ENCODE measurements at regions not wholly inside any gene's neighbourhood (a gene's known extent, or its start where the extent isn't known, plus 50 kb on each side); places are given as distances from the start of the nearest gene placed in this dataset.
A peak's percentile ranks its signal among the peaks of the same experiment; 100 is the strongest.

DNA sequence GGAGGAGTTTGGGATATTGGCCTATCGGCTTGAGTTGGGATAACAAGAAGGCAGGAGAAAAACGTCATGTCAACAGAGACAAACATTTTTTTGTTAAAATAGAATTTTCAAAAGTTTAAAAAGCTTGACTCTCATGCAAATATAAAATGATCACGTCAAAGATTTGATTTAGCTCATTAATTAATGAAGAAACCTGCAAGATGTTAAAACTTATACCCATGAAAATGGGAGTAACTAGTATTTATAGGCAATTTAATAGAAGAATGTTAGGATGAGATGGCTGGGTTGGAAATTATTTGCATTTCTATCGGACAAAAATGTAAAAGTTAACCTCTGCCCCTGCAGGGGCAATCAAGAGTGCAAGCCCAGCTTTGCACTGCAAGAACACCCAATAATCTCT is 184.6 kb upstream of the BCOR start:
- peaks cover 9% of the 10 kb centered on the region for H3K9me3 Mint-ChIP-seq
- peaks cover 11% of the 10 kb centered on the region for H3K4me1 Mint-ChIP-seq (ENCODE audit: low read depth)
- no peaks in the 10 kb centered on the region for H3K36me3 Mint-ChIP-seq (ENCODE audit: low read depth)
- intact Hi-C loops (cut with micrococcal nuclease): no loop called here
- peaks cover 6% of the 10 kb centered on the region for H3K27me3 Mint-ChIP-seq
- H3K4me3 Mint-ChIP-seq: no peak overlapping the region
- H3K27ac Mint-ChIP-seq: no peak overlapping the region

DNA sequence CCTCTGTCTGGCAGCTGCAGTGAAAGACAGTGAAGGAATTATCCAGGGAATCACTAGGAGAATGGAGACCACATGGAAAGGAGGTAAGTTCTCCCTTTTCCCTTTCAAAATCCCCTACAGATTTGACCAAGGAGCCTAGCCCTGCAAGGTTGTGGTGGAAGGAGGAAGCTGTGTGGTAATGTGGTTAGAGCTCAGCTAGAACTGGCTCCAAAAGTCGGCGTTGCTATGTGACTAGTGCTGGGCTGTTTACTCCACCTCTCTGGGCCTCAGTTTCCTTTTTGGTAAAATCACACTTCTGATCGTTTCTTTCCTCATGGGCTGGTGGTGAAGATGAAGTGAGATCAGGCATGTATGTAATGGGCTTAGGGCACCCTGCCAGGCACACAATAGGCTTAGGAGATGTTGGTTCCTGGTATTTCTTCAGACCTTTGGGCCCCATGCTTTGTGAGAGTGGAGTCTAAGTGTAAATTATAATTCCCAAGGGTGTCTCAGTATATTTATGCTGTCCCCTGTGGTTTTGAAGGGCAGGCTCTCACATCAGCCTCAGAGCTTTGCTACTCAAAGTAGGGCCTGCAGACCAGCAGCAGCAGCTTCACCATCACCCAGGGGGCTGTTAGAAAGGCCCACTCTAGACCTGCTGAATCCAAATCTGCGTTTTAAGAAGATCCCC is 183.7 kb upstream of the BCOR start:
- Mint-ChIP-seq H3K27me3 (peaks cover 6% of the 10 kb centered on the region), H3K4me3 (no peak overlapping the region), H3K4me1 (ENCODE audit: low read depth) (peaks cover 11% of the 10 kb centered on the region), H3K9me3 (peaks cover 9% of the 10 kb centered on the region), H3K27ac (no peak overlapping the region), H3K36me3 (ENCODE audit: low read depth) (no peaks in the 10 kb centered on the region)
- intact Hi-C loops (cut with micrococcal nuclease): no loop called here

DNA sequence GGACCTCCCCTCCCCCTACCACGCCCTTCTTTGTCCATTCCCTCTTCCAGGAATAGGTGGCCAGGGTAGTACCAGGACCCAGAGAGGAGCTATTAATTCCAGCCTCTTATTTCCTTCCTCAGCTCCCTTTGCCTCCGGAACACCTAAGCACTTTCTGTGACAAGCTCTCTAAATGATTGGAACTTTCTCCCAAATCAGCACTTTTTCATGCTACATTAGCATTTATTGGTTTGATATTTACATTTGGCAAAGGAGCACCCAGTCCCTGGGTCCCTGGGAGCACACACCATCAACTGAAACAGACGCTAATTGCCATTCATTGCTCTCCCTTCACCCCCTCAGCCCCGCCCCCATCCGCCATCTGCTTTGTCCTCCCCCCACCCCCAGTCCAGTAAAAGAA is 182.0 kb upstream of the BCOR start:
- Mint-ChIP-seq H3K27me3 (peaks cover 6% of the 10 kb centered on the region), H3K4me1 (ENCODE audit: low read depth) (peaks cover 11% of the 10 kb centered on the region), H3K36me3 (ENCODE audit: low read depth) (no peaks in the 10 kb centered on the region), H3K9me3 (peaks cover 2% of the 10 kb centered on the region), H3K27ac (no peak overlapping the region), H3K4me3 (no peak overlapping the region)
- intact Hi-C loops (cut with micrococcal nuclease): no loop called here

DNA sequence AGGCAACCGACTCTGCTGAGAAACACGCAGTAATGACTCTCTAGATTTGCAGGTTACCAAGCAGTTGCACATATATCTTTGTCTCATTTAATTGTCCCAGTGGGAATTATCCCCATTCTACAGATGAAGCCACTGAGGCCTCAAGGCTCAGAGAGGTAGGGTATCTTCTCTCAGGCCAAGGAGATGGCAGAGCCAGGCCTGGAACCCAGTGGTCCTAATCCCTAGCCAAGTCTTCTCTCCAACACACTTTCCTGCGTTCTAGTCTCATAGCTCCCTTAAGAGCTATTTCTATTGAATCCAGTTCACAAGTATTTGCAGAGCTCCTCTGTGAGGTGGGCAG is 181.3 kb upstream of the BCOR start:
- intact Hi-C loops (cut with micrococcal nuclease): no loop called here
- Mint-ChIP-seq H3K4me3 (no peak overlapping the region), H3K36me3 (ENCODE audit: low read depth) (no peaks in the 10 kb centered on the region), H3K27ac (no peak overlapping the region), H3K9me3 (no peaks in the 10 kb centered on the region), H3K4me1 (ENCODE audit: low read depth) (peaks cover 11% of the 10 kb centered on the region), H3K27me3 (peaks cover 6% of the 10 kb centered on the region)

DNA sequence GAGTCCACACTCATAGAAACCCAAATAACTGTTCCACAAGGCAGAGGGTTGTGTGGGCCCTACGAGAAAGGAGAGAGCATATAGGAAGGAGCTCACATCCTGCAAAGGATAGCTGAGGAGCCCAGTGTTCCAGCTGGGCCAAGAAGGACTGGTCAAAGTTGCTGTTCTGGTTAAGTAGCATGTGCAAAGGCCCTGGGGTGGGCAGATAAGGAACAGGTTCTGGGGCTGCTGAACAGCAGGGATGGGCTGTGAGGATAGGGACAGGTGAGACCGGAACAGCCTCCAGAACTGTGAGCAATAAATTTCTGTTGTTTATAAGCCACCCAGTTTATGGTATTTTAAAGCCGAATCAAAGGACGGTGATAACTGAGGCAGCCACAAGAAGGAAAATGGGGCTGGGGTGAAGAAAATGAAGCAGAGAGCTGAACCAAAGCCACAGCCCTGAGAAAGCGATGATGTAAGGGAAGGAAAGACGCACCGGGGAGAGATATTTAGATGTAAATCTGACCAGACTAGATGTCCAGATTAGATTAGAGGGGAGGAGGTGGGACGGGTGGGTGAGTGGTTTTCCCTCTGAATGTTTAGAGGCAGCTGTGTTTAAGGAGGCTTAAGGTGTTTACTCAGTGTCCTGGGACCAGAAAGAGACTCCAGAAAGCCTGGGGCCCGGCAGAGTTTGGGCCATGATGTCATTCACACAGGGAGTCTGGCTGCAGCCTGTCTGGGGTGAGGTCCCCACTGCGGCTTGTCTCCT is 180.8 kb upstream of the BCOR start:
- H3K4me3 Mint-ChIP-seq: no peak overlapping the region
- no peaks in the 10 kb centered on the region for H3K36me3 Mint-ChIP-seq (ENCODE audit: low read depth)
- peaks cover 13% of the 10 kb centered on the region for H3K4me1 Mint-ChIP-seq (ENCODE audit: low read depth)
- no peaks in the 10 kb centered on the region for H3K9me3 Mint-ChIP-seq
- H3K27ac Mint-ChIP-seq: no peak overlapping the region
- intact Hi-C loops (cut with micrococcal nuclease): no loop called here
- H3K27me3 Mint-ChIP-seq: peaks cover 6% of the 10 kb centered on the region

DNA sequence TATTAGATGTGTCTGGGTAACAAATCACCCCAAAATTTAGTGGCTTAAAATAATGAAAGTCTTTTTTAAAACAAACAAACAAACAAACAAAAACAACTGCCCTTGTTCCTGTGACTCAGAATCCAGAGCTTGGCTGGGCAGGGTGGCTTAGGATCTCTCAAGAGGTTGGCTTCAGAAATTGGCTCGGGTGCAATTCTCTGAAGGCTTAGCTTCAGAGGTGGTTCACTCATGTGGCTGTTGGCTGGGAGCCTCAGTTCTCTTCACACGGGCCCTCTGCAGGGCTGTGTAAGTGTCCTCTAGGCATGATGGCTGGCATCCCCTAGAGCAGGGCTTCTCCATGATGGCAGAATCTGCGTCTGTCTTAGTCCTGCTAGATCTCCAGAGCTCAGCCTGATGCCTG is 179.9 kb upstream of the BCOR start:
- Mint-ChIP-seq H3K27me3 (peaks cover 6% of the 10 kb centered on the region), H3K9me3 (no peaks in the 10 kb centered on the region), H3K36me3 (ENCODE audit: low read depth) (no peaks in the 10 kb centered on the region), H3K27ac (no peak overlapping the region), H3K4me1 (ENCODE audit: low read depth) (peaks cover 22% of the 10 kb centered on the region), H3K4me3 (no peak overlapping the region)
- intact Hi-C loops (cut with micrococcal nuclease): no loop called here

DNA sequence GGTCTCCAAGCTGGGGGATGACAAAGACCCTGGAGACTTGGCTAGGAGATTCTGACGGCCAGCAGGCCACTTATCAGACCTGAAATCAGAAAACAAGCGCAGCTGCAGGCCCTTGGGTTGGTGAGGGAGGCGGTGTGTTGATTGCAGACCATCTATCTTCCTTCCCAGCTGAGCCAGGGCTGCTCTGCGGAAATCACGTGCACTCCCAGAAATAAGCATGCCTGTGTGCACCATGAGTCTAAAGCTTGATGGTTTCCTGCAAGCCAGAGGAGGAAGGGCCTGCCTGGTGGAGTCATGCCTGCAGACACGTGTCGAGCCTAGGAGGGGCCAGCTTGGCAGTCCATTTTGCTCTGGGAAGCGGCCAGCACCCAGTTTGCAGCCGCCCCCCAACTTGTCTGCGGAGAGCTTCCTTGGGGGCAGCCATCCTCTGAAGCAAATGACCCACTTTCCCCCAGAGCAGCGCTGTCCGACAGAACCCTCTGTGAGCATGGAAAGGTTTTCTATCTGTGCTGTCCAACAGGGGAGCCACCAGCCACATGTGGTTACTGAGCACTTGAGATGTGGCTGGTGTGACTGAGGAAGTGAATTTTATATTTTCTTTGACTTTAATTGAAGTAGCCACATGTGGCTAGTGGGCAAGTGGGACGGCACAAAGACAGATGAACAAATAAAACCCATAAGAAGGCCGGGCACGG is 175.7 kb upstream of the BCOR start:
- H3K36me3 Mint-ChIP-seq (ENCODE audit: low read depth): no peaks in the 10 kb centered on the region
- no peaks in the 10 kb centered on the region for H3K9me3 Mint-ChIP-seq
- H3K4me1 Mint-ChIP-seq (ENCODE audit: low read depth): peaks cover 12% of the 10 kb centered on the region
- intact Hi-C loops (cut with micrococcal nuclease): no loop called here
- peaks cover 2% of the 10 kb centered on the region for H3K27me3 Mint-ChIP-seq
- peak overlapping the region; percentile 30 for H3K27ac Mint-ChIP-seq
- H3K4me3 Mint-ChIP-seq: no peak overlapping the region

DNA sequence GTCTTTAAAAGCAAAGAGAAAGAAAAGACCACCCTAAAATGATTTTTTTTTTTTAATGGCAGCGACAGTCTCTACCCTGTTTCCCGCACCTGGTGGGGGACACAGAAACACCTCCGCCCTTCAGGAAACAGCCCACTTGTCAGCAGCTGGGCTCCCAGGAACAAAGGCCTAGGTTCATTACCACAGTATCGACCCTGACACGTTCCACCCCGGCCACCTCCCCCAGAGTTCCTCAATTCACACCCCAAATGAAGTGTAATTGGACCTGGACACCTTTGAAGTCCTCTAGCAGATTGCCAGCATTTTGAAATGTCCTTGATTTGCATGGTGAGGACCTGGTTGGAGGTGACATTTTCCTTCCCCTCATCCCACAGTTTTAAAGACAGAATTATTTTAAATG is 175.0 kb upstream of the BCOR start:
- H3K36me3 Mint-ChIP-seq (ENCODE audit: low read depth): no peaks in the 10 kb centered on the region
- H3K4me3 Mint-ChIP-seq: no peak overlapping the region
- H3K4me1 Mint-ChIP-seq (ENCODE audit: low read depth): peaks cover 15% of the 10 kb centered on the region
- H3K9me3 Mint-ChIP-seq: no peaks in the 10 kb centered on the region
- intact Hi-C loops (cut with micrococcal nuclease): no loop called here
- H3K27ac Mint-ChIP-seq: no peak overlapping the region
- H3K27me3 Mint-ChIP-seq: no peaks in the 10 kb centered on the region

DNA sequence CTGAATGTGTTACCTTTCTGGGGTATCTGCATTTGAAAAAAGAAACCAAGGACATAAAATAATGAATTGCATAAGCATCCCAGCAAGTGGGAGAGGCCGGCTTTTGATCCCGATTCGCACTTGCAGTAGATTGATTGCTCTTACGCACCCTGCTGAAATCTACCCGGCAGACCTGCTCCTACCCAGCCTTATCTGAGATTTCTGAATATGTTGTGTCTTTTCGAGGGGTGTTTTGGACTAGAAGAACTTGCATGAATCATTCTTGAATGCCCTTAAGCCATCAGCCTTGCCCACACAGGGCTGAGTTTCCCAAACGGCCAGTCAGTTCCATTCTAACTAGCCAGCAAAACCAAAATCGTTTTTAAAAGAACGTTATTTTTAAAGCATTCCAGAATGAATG is 174.4 kb upstream of the BCOR start:
- no peaks in the 10 kb centered on the region for H3K36me3 Mint-ChIP-seq (ENCODE audit: low read depth)
- no peak overlapping the region for H3K27ac Mint-ChIP-seq
- H3K27me3 Mint-ChIP-seq: no peaks in the 10 kb centered on the region
- peaks cover 22% of the 10 kb centered on the region for H3K4me1 Mint-ChIP-seq (ENCODE audit: low read depth)
- H3K9me3 Mint-ChIP-seq: no peaks in the 10 kb centered on the region
- H3K4me3 Mint-ChIP-seq: no peak overlapping the region
- intact Hi-C loops (cut with micrococcal nuclease): no loop called here

DNA sequence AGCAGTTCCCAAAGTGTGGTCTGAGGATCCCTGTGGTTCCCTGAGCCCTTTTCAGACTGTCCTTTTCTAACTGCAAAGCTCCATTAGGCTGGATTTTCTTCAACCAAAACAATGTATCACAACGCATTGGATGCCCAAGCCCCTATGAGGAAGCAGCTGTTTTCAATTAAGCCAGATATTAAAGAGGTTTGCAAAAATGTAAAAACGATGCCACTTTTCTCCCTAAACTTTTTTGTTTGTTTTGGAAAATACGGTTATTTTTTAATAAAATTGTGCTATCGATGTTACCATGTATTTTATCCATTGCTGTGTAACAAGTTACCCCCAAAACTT is 170.4 kb upstream of the BCOR start:
- Mint-ChIP-seq H3K9me3 (no peaks in the 10 kb centered on the region), H3K4me3 (no peak overlapping the region), H3K36me3 (ENCODE audit: low read depth) (no peaks in the 10 kb centered on the region), H3K27ac (peak overlapping the region; percentile 84), H3K4me1 (ENCODE audit: low read depth) (peaks cover 27% of the 10 kb centered on the region), H3K27me3 (peaks cover 8% of the 10 kb centered on the region)
- intact Hi-C loops (cut with micrococcal nuclease): loop anchor here (5.0 kb wide), 1 partner anchor 91 kb away; no protein-coding TSS in a partner anchor

DNA sequence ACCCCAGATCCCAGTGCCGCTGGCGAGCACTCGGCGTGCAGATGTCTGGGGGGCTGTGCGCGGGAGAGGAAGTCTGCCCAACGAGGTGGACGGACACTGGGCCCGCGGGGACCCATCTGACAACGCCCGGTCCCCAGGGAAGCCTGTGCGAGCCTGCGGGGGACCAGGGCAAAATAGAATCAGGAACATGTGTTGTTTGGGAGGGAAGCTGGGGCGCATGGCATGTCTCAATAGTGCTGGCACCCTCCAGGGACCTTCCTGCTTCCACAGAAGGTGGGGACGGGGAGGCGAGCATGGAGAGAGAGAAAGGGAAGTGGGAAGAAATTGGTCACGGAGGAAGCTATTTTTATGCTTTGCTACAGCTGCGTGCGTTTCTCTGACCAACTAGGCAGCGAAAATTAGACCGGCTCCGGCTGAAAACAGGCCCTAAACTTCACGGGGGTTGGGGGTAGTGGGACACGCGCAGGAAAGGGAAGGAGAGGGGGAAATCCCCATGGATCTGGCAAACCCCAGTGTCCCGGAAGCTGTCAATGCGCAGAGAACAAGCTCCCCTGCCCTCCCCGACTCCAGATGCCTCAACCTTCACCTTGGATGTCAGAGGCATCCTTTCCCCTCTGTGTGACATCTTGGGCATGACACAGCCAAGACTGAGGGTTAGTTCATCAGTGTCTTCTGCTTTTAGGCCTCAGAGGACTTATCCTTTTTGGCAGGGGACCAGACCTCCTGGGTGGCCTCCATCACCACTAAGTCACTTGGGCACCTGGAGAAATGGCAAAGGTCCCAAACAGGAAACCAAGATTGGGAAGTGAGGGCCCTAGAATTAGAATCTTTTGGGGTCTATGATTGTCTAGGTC is 169.8 kb upstream of the BCOR start:
- H3K4me1 Mint-ChIP-seq (ENCODE audit: low read depth): peaks cover 24% of the 10 kb centered on the region
- H3K4me3 Mint-ChIP-seq: peak overlapping the region; percentile 70
- H3K36me3 Mint-ChIP-seq (ENCODE audit: low read depth): no peaks in the 10 kb centered on the region
- H3K27me3 Mint-ChIP-seq: peaks cover 10% of the 10 kb centered on the region
- intact Hi-C loops (cut with micrococcal nuclease): loop anchor here (2.0 to 5.0 kb wide), 2 partner anchors 90 to 161 kb away; no protein-coding TSS in a partner anchor
- peak overlapping the region; percentile 84 for H3K27ac Mint-ChIP-seq
- H3K9me3 Mint-ChIP-seq: no peaks in the 10 kb centered on the region

DNA sequence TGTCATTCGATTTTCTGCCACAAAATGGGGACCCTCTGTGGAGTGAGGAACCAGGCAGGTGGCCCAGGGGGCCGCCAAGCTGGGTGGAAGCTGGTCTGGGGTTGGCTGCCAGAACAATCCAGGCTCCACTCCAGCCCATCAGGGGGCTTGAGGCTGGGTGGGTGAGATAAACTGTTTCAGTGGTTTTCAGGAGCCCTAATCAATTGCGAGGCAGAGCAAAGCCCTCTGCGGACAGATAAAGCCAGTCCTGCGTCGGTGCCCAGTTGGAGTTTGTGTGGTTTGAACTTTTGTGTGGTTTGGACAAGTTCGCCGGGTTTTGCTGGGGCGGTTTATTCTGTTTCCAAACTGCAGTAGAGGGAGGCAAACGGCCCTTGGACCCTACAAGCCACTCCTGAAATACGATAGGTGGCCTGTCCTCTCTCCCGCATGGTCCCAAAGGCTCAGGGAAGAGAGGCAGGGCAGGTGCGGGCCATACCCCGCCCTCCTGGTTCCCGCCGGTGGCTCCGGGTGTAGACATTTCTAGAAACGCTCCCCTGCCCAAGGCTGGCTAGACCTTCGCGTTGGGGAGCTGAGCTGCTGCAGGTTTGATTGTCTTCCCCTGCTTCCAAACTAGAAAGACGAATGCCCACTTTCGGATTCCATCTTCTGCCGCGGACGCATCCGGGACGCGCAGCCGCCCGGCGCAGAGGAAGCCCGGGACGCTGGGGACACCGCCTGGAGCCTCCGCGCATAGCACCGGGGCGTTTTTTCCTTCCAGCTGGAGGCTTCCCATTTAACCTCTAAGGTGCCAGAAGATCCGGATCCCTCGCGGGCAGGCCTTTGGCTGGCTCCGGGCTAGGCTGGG is 169.0 kb upstream of the BCOR start:
- H3K27me3 Mint-ChIP-seq: peaks cover 15% of the 10 kb centered on the region
- H3K4me3 Mint-ChIP-seq: peak overlapping the region; percentile 70
- intact Hi-C loops (cut with micrococcal nuclease): loop anchor here (2.0 to 5.0 kb wide), 2 partner anchors 89 to 160 kb away; no protein-coding TSS in a partner anchor
- H3K36me3 Mint-ChIP-seq (ENCODE audit: low read depth): no peaks in the 10 kb centered on the region
- peak overlapping the region; percentile 84 for H3K27ac Mint-ChIP-seq
- peaks cover 26% of the 10 kb centered on the region for H3K4me1 Mint-ChIP-seq (ENCODE audit: low read depth)
- no peaks in the 10 kb centered on the region for H3K9me3 Mint-ChIP-seq

DNA sequence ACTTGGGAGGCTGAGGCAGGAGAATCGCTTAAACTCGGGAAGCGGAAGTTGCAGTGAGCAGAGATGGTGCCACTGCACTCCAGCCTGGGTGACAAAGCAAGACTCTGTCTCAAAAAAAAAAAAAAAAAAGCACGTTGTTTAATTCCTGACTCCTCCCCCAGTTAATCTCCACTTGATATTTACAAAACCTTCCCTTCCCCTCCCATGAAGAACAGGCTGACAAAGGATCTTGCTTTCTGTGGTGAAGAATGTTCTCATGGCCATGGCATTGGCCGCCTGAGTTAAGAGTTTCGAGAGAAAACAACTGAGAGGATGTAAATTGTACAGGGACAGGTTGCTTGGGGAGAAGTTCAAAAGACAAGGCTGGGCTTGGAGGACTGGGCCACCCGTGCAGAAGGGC is 168.2 kb upstream of the BCOR start:
- no peaks in the 10 kb centered on the region for H3K9me3 Mint-ChIP-seq
- intact Hi-C loops (cut with micrococcal nuclease): loop anchor here (2.0 to 5.0 kb wide), 2 partner anchors 89 to 159 kb away; no protein-coding TSS in a partner anchor
- H3K27me3 Mint-ChIP-seq: peaks cover 15% of the 10 kb centered on the region
- H3K36me3 Mint-ChIP-seq (ENCODE audit: low read depth): no peaks in the 10 kb centered on the region
- H3K4me1 Mint-ChIP-seq (ENCODE audit: low read depth): peaks cover 26% of the 10 kb centered on the region
- peak overlapping the region; percentile 51 for H3K4me3 Mint-ChIP-seq
- H3K27ac Mint-ChIP-seq: no peak overlapping the region
